ES-I3 (cell line): ENCODE measurements at regions not wholly inside any gene's neighbourhood (a gene's known extent, or its start where the extent isn't known, plus 50 kb on each side); places are given as distances from the start of the nearest gene placed in this dataset.

Experiments
- H3K36me3 ChIP-seq: 2 replicates; pipeline ENCODE4 v1.6.1; 2013; ENCODE audit warnings: mild to moderate bottlenecking, low read length, control low read depth, moderate library complexity; ENCODE audit not compliant: insufficient read depth
- H3K4me1 ChIP-seq: 2 replicates; pipeline ENCODE4 v1.6.1; 2013; ENCODE audit warnings: mild to moderate bottlenecking, control low read depth, low read length; ENCODE audit not compliant: insufficient read depth
- H3K9ac ChIP-seq: 2 replicates; pipeline ENCODE4 v1.6.1; 2013; ENCODE audit warnings: low read depth, mild to moderate bottlenecking, low read length, moderate library complexity
- H3K9me3 ChIP-seq: 2 replicates; pipeline ENCODE4 v1.6.1; 2013; ENCODE audit warnings: mild to moderate bottlenecking, low read length, moderate library complexity; ENCODE audit not compliant: control insufficient read depth, insufficient read depth

- Histone ChIP-seq H3K36me3 (no peaks in the 10 kb centered on the region), H3K4me1 (peaks cover 9% of the 10 kb centered on the region; the same call in 1 of the 2 replicates), H3K9ac (no peak overlapping the region), H3K9me3 (no peaks in the 10 kb centered on the region)
Observed at GRCh38 chr12:107450541-107450940, 235.1 kb upstream of the PWP1 start.

DNA sequence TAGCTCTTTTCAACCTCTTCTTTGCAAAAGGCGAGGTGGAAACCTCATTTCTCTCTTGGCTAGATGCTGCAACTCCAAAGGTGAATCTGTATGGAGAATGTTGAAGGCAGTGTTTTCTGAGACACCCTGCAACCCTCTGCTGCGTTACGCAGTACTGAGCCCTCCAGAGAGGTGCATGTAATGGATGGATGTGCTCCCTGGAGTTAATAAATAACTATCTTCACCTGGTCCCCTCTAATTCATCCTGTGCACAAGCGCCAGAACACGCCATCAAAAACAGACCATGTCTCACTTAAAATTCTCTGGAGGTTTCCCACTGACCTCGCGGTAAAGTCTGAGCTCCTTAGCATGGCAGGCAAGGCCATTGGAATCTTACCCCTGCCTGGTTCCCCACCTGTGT lies 234.4 kb upstream of the PWP1 start:
- H3K36me3 ChIP-seq = no peaks in the 10 kb centered on the region
- no peaks in the 10 kb centered on the region for H3K9me3 ChIP-seq
- H3K9ac ChIP-seq = no peak overlapping the region
- peaks cover 9% of the 10 kb centered on the region; the same call in 1 of the 2 replicates for H3K4me1 ChIP-seq

DNA sequence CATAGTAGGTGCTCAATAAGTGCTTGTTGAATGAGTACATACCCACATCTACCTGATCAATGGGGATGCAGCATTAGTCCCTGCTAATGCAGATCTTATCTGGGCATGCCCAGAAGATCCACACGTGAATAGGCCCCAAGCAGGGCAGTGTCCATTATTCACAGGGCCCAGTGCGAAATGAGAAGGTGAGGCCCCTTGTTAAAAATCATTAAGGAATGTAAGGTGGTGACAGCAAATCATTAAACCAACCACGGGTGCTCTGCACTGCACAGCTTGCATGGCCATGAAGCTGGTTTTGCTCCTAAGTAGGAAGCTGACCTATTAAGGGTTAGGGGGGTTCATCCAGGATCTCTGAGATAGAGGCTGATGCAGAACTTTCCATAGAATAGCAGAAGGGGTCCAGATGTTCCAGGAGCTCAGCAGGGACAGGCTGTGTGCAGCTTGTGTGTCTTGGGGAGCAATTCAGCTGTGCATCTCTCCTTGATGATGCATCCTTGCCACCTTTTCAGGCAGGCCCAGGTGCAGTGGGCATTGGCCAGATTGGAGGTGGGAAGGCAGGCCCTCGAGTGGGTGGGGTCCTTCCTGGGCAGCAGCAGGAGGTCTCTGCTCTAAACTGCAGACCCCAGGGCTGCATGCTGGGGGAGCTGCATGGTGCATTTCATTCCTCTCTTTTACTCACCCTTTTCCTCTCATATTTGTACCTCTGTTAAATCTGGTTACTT lies 231.3 kb upstream of the PWP1 start:
- Histone ChIP-seq H3K4me1 (peaks cover 9% of the 10 kb centered on the region; the same call in 1 of the 2 replicates), H3K9ac (no peak overlapping the region), H3K9me3 (no peaks in the 10 kb centered on the region), H3K36me3 (no peaks in the 10 kb centered on the region)

GRCh38 chr12:107457362-107457935 lies 228.2 kb upstream of the PWP1 start:
- no peaks in the 10 kb centered on the region for H3K9me3 ChIP-seq
- H3K36me3 ChIP-seq = no peaks in the 10 kb centered on the region
- H3K4me1 ChIP-seq = 0 out of 2 replicates have a peak, but pooled peaks cover 3% of the 10 kb centered on the region
- H3K9ac ChIP-seq = no peak overlapping the region

DNA sequence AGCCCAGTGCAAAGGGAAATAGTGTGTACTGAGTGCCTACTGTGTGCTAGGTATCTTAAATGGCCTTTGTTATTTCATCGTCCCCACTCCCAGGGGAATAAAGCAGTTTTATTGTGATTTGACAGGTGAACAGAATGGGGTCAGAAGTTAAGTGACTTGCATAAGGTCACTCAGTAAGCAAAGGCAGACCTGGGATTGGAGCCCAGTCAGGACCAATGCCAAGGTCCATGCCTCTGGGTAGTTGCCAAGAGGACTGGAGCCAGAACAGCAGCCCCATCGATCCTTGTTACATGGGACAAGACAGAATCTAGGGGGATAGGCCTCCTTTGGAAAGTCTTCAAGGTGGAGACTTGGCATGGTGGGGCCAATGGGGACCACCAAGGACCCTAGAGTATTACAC lies 227.4 kb upstream of the PWP1 start:
- Histone ChIP-seq H3K9ac (no peak overlapping the region), H3K9me3 (no peaks in the 10 kb centered on the region), H3K36me3 (no peaks in the 10 kb centered on the region), H3K4me1 (0 out of 2 replicates have a peak, but pooled peaks cover 3% of the 10 kb centered on the region)

DNA sequence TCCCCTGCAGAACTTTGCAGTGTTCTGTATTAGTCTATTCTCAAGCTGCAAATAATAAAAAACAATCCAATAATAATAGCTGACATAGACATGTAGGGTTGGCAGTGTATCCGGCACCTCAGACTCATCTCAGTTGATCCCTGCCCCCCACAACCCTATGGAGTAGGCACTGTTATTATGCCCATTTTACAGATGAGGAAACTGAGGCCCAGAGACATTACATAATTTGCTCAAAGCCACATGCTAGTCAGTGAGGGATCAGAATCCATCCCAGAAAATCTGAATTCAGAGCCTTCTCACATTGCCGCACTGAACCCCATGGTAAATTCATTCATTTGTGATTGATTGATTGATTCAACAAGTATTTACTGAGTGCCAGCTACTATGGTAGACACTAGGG lies 226.6 kb upstream of the PWP1 start:
- 0 out of 2 replicates have a peak, but pooled peaks cover 3% of the 10 kb centered on the region for H3K4me1 ChIP-seq

GRCh38 chr12:107459641-107460040 lies 226.0 kb upstream of the PWP1 start:
- no peak overlapping the region for H3K9ac ChIP-seq
- no peaks in the 10 kb centered on the region for H3K9me3 ChIP-seq
- 0 out of 2 replicates have a peak, but pooled peaks cover 3% of the 10 kb centered on the region for H3K4me1 ChIP-seq
- H3K36me3 ChIP-seq = no peaks in the 10 kb centered on the region

More for the DNA sequence above, 226.6 kb upstream of the PWP1 start:
- no peak overlapping the region for H3K9ac ChIP-seq
- no peaks in the 10 kb centered on the region for H3K9me3 ChIP-seq
- no peaks in the 10 kb centered on the region for H3K36me3 ChIP-seq

DNA sequence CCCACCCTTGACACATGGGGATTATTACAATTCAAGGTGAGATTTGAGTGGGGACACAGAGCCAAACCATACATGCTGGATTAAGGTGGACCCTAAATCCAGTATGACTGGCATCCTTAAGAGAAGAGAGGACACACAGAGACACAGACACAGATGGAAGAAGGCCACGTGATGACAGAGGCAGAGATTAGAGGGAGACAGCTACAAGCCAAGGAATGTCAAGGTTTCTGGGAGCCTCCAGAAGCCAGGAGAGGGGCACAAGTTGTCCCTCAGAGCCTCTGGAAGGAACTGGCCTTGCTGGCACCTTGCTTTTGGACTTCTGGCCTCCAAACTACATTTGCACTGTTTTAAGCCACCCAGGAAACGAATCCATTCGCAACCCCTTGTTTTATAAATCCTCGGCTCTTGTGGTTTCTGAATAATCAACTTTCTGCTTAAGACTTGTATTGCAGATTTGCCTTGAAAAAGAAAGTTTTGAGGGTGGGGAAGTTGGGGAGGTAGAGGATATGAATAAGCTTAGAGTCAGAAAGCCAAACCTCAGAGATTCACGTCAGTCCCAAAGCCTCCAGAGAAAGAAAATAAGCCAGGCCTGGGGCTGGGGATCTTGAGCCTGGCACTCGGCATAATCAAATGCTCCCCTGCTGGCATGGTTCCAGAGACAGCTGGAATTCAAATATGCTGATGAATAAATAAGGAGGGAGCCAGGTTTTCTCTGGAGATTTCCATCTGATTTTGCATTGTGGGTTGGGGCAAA lies 224.2 kb upstream of the PWP1 start:
- Histone ChIP-seq H3K9me3 (no peaks in the 10 kb centered on the region), H3K9ac (no peak overlapping the region), H3K4me1 (0 out of 2 replicates have a peak, but pooled peaks cover 3% of the 10 kb centered on the region), H3K36me3 (no peaks in the 10 kb centered on the region)

DNA sequence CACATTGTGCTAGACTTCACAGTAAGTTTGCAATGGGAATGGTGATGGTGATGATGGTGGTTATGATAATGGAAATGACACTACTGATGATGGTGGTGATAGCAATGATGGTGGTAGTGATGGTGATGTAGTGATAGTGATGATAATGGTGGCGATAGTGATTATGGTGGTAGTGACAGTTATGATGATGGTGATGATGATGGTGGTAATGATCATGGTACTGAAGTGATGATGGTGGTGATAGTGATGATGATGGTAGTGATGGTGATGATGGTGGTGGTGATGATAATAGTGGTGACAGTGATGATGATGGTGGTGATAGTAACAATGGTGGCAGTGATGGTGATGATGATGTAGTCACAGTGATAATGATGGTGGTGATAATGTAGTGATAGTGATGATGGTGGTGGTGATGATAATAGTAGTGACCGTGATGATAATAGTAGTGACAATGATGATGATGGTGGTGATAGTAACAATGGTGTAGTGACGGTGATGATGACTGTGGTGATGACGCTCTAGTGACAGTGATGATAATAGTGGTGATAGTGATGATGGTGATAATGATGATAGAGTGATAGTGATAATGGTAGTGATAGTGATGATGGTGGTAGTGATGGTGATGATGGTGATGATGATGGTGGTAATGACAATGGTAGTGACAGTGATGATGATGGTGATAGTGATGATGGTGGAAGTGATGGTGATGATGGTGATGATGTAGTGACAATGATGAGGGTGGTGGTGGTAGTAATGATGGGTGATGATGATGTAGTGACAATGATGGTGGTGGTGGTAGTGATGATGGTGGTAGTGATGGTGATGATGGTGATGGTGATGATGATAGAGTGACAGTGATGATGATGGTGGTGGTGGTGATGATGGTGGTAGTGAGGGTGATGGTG lies 222.9 kb upstream of the PWP1 start:
- no peak overlapping the region for H3K9ac ChIP-seq
- no peaks in the 10 kb centered on the region for H3K36me3 ChIP-seq
- 0 out of 2 replicates have a peak, but pooled peaks cover 3% of the 10 kb centered on the region for H3K4me1 ChIP-seq
- H3K9me3 ChIP-seq = no peaks in the 10 kb centered on the region

GRCh38 chr12:107464644-107465043 lies 221.0 kb upstream of the PWP1 start:
- Histone ChIP-seq H3K36me3 (no peaks in the 10 kb centered on the region), H3K9ac (no peak overlapping the region), H3K9me3 (no peaks in the 10 kb centered on the region), H3K4me1 (peaks cover 9% of the 10 kb centered on the region; the same call in 1 of the 2 replicates)

GRCh38 chr12:107465625-107466024 lies 220.0 kb upstream of the PWP1 start:
- no peak overlapping the region for H3K9ac ChIP-seq
- H3K4me1 ChIP-seq = peaks cover 9% of the 10 kb centered on the region; the same call in 1 of the 2 replicates
- no peaks in the 10 kb centered on the region for H3K9me3 ChIP-seq
- H3K36me3 ChIP-seq = no peaks in the 10 kb centered on the region

DNA sequence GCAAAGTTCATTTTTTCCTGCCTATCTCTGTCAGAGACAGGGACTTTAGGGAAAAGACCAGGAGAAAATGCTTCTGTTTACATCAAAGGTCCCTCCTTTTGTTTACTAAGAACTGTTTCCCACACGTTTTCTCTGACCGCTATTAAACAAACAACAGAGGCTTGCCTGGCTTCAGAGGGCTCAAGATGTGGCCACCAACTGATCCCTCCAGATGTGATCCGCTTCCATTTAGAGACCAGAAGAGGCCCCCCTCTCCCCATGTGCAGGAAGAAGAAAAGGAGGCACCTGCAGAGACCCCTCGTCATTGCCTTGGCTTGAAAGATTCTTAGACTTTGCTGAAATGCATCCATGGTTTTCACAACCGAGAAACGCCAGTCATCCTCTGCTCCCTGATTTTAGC lies 217.9 kb upstream of the PWP1 start:
- Histone ChIP-seq H3K9ac (no peak overlapping the region), H3K4me1 (peaks cover 6% of the 10 kb centered on the region; the same call in 1 of the 2 replicates), H3K9me3 (no peaks in the 10 kb centered on the region), H3K36me3 (no peaks in the 10 kb centered on the region)

GRCh38 chr12:107468182-107468581 lies 217.4 kb upstream of the PWP1 start:
- no peaks in the 10 kb centered on the region for H3K36me3 ChIP-seq
- H3K9me3 ChIP-seq = no peaks in the 10 kb centered on the region
- peaks cover 6% of the 10 kb centered on the region; the same call in 1 of the 2 replicates for H3K4me1 ChIP-seq
- no peak overlapping the region for H3K9ac ChIP-seq

DNA sequence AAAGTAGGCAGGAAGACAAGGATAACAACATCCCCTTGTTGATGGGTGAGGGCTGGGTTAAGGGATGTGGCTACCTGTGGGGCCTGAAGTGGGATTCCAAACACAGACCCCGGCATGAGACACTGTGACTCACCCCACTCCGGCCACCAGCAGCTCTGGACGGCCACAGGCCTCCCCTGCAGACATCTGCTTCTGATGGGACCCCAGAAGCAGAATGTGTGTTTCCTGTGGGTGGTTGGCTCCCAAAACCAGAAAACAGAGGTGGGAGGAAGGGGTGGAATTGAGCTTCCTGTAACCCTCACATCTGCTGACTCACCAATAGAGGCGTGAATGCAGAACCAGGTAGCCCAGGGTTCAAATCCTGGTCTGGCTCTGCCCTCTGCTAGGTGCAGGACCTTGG lies 216.6 kb upstream of the PWP1 start:
- H3K9ac ChIP-seq = no peak overlapping the region
- no peaks in the 10 kb centered on the region for H3K9me3 ChIP-seq
- no peaks in the 10 kb centered on the region for H3K36me3 ChIP-seq
- H3K4me1 ChIP-seq = peaks cover 6% of the 10 kb centered on the region; the same call in 1 of the 2 replicates
